Kidney capillary endothelial cell (primary cell): ENCODE measurements at regions not wholly inside any gene's neighbourhood (a gene's known extent, or its start where the extent isn't known, plus 50 kb on each side); places are given as distances from the start of the nearest gene placed in this dataset.
"Not testable (repeated sequence)": the region's sequence is repeated elsewhere in the genome, so short reads cannot be mapped to it uniquely, and the experiment has no call there.

Source experiments
- DNase-seq: peaks from one replicate; pipeline ENCODE4 v3.0.0-alpha.2; 2018; ENCODE audit warnings: low spot score

- no peak for DNase-seq
Observed at GRCh38 chr12:78338054-78338785, 507.5 kb downstream of the NAV3 start.

- DNase-seq = no peak
Observed at GRCh38 chr12:78340406-78340805, 509.7 kb downstream of the NAV3 start.

- DNase-seq = no peak
Observed at GRCh38 chr12:78343657-78344056, 513.0 kb downstream of the NAV3 start.

GRCh38 chr12:78359520-78359919, 505.1 kb upstream of the SYT1 start:
- DNase-seq = no peak

GRCh38 chr12:78361683-78362082, 502.9 kb upstream of the SYT1 start:
- no peak for DNase-seq

GRCh38 chr12:78371284-78371683, 493.3 kb upstream of the SYT1 start:
- DNase-seq = no peak

- no peak for DNase-seq
Observed at GRCh38 chr12:78375461-78375860, 489.1 kb upstream of the SYT1 start.

- no peak for DNase-seq
Observed at GRCh38 chr12:78376257-78376656, 488.3 kb upstream of the SYT1 start.

GRCh38 chr12:78379065-78379464, 485.5 kb upstream of the SYT1 start:
- DNase-seq = not testable (repeated sequence)

GRCh38 chr12:78383414-78383813, 481.2 kb upstream of the SYT1 start:
- no peak for DNase-seq

- no peak for DNase-seq
Observed at GRCh38 chr12:78384541-78384940, 480.0 kb upstream of the SYT1 start.

GRCh38 chr12:78385541-78385940, 479.0 kb upstream of the SYT1 start:
- DNase-seq = no peak

GRCh38 chr12:78386871-78387270, 477.7 kb upstream of the SYT1 start:
- no peak for DNase-seq

- DNase-seq = no peak
Observed at GRCh38 chr12:78387721-78388120, 476.9 kb upstream of the SYT1 start.

- DNase-seq = no peak
Observed at GRCh38 chr12:78388461-78388860, 476.1 kb upstream of the SYT1 start.

- DNase-seq = no peak
Observed at GRCh38 chr12:78390920-78391319, 473.7 kb upstream of the SYT1 start.

- DNase-seq = no peak
Observed at GRCh38 chr12:78392918-78393317, 471.7 kb upstream of the SYT1 start.

- DNase-seq = no peak
Observed at GRCh38 chr12:78395961-78396360, 468.6 kb upstream of the SYT1 start.

GRCh38 chr12:78396538-78396937, 468.0 kb upstream of the SYT1 start:
- no peak for DNase-seq

GRCh38 chr12:78398750-78399149, 465.8 kb upstream of the SYT1 start:
- DNase-seq = no peak

GRCh38 chr12:78402366-78403134, 462.0 kb upstream of the SYT1 start:
- DNase-seq = no peak

GRCh38 chr12:78403136-78403535, 461.4 kb upstream of the SYT1 start:
- DNase-seq = no peak

GRCh38 chr12:78403681-78404080, 460.9 kb upstream of the SYT1 start:
- no peak for DNase-seq

- DNase-seq = no peak
Observed at GRCh38 chr12:78406213-78406612, 458.4 kb upstream of the SYT1 start.
